GM23338 (cell line): ENCODE measurements at regions not wholly inside any gene's neighbourhood (a gene's known extent, or its start where the extent isn't known, plus 50 kb on each side); places are given as distances from the start of the nearest gene placed in this dataset.

ENCODE experiments used
- ATAC-seq: fragments of 200-7000 bp; cut with Tn5 transposase; 3 replicates; pipeline ENCODE4 v1.9.1; 2020
- DNase-seq: peaks from one replicate; pipeline ENCODE4 v3.0.0-alpha.2; 2015; ENCODE audit warnings: low spot score
- H2AFZ ChIP-seq: fragments of 200-600 bp; sonication (generic); 2 replicates; pipeline ENCODE4 v1.8.0; 2016; ENCODE audit warnings: antibody characterized with exemption, mild to moderate bottlenecking, moderate library complexity
- H3F3A ChIP-seq: fragments of 200-600 bp; sonication (generic); replicated peaks from 2 replicates; pipeline ENCODE4 v1.8.0; 2017; ENCODE audit warnings: antibody characterized with exemption, mixed run types, low read depth
- H3K27ac ChIP-seq: fragments of 200-600 bp; sonication (generic); 2 replicates; pipeline ENCODE4 v1.6.1; 2016; ENCODE audit warnings: low read depth
- H3K27me3 ChIP-seq: fragments of 200-600 bp; sonication (generic); 2 replicates; pipeline ENCODE4 v1.8.0; 2016; ENCODE audit warnings: mild to moderate bottlenecking, mixed run types, moderate library complexity; ENCODE audit not compliant: insufficient read depth
- H3K36me3 ChIP-seq: fragments of 200-600 bp; sonication (generic); 2 replicates; pipeline ENCODE4 v1.8.0; 2016; ENCODE audit warnings: mild to moderate bottlenecking; ENCODE audit not compliant: insufficient read depth
- H3K4me1 ChIP-seq: fragments of 200-600 bp; sonication (generic); 2 replicates; pipeline ENCODE4 v1.8.0; 2016; ENCODE audit warnings: mild to moderate bottlenecking, moderate library complexity; ENCODE audit not compliant: insufficient read depth
- H3K4me2 ChIP-seq: fragments of 200-600 bp; sonication (generic); 2 replicates; pipeline ENCODE4 v1.7.1; 2017; ENCODE audit warnings: mixed run types
- H3K4me3 ChIP-seq: fragments of 200-600 bp; sonication (generic); 2 replicates; pipeline ENCODE4 v1.6.1; 2016; ENCODE audit warnings: mixed run types
- H3K79me2 ChIP-seq: fragments of 200-600 bp; sonication (generic); replicated peaks from 2 replicates; pipeline ENCODE4 v1.8.0; 2017; ENCODE audit warnings: mild to moderate bottlenecking; ENCODE audit not compliant: insufficient read depth
- H3K9me2 ChIP-seq: fragments of 200-600 bp; sonication (generic); 2 replicates; pipeline ENCODE4 v1.8.0; 2017; ENCODE audit not compliant: insufficient read depth
- H4K20me1 ChIP-seq: fragments of 200-600 bp; sonication (generic); replicated peaks from 2 replicates; pipeline ENCODE4 v1.8.0; 2017; ENCODE audit warnings: mild to moderate bottlenecking; ENCODE audit not compliant: insufficient read depth
- H3K27ac Mint-ChIP-seq: 2 replicates; pipeline ENCODE4 v1.8.0; 2020; ENCODE audit warnings: inconsistent platforms, mild to moderate bottlenecking, moderate library complexity, mixed read lengths
- H3K27me3 Mint-ChIP-seq: 3 replicates; pipeline ENCODE4 v1.8.0; 2022; ENCODE audit warnings: low read depth, mild to moderate bottlenecking, moderate library complexity, mixed read lengths, inconsistent platforms; ENCODE audit not compliant: insufficient read depth, poor library complexity
- H3K36me3 Mint-ChIP-seq: 3 replicates; pipeline ENCODE4 v1.8.0; 2021; ENCODE audit warnings: low read depth, mild to moderate bottlenecking, inconsistent platforms, moderate library complexity, mixed read lengths
- H3K4me1 Mint-ChIP-seq: 3 replicates; pipeline ENCODE4 v1.8.0; 2020; ENCODE audit warnings: mild to moderate bottlenecking, inconsistent platforms, mixed read lengths
- H3K4me3 Mint-ChIP-seq: 3 replicates; pipeline ENCODE4 v1.8.0; 2021; ENCODE audit warnings: moderate library complexity, mild to moderate bottlenecking, inconsistent platforms, mixed read lengths
- H3K9me3 Mint-ChIP-seq: 3 replicates; pipeline ENCODE4 v1.8.0; 2020; ENCODE audit warnings: moderate library complexity, mild to moderate bottlenecking, inconsistent platforms, mixed read lengths
- CREB1 ChIP-seq: fragments of 250-450 bp; sonication (Bioruptor Pico); IDR thresholded peaks from 2 replicates; pipeline ENCODE4 v1.5.0; 2020; ENCODE audit warnings: low read depth, mild to moderate bottlenecking, moderate library complexity
- CTCF ChIP-seq, 2 experiments: fragments of 200-600 bp in 1 of 2; sonication (generic) in 1 of 2; conservative IDR thresholded peaks; 2 replicates each; pipeline versions ENCODE4 v1.5.1 to v1.6.1; 2016 to 2017; ENCODE audit warnings: antibody characterized with exemption in 2 of 2, low read depth in 2 of 2, mild to moderate bottlenecking in 2 of 2, moderate library complexity in 1 of 2
- ETS1 ChIP-seq: IDR thresholded peaks from 2 replicates; pipeline ENCODE4 v1.6.1; 2016; ENCODE audit warnings: antibody characterized with exemption
- EZH2 ChIP-seq: fragments of 200-600 bp; sonication (generic); IDR thresholded peaks from one replicate; pipeline ENCODE4 v1.8.0; 2017; ENCODE audit warnings: antibody characterized with exemption, mild to moderate bottlenecking, low read depth; ENCODE audit not compliant: unreplicated experiment
- EZH2phosphoT487 ChIP-seq: fragments of 200-600 bp; sonication (generic); IDR thresholded peaks from one replicate; pipeline ENCODE4 v1.8.1; 2018; ENCODE audit warnings: antibody characterized with exemption; ENCODE audit not compliant: unreplicated experiment
- JUNB ChIP-seq: IDR thresholded peaks from one replicate; pipeline ENCODE4 v1.6.1; 2016; ENCODE audit warnings: antibody characterized with exemption; ENCODE audit not compliant: unreplicated experiment
- NANOG ChIP-seq: IDR thresholded peaks from 2 replicates; pipeline ENCODE4 v1.6.1; 2016; ENCODE audit warnings: antibody characterized with exemption, borderline replicate concordance
- POLR2AphosphoS5 ChIP-seq: IDR thresholded peaks from 2 replicates; pipeline ENCODE4 v1.6.1; 2016; ENCODE audit warnings: antibody characterized with exemption, low read depth
- REST ChIP-seq: IDR thresholded peaks from one replicate; pipeline ENCODE4 v1.6.1; 2018; ENCODE audit warnings: antibody characterized with exemption; ENCODE audit not compliant: unreplicated experiment
- STAT1 ChIP-seq: IDR thresholded peaks from one replicate; pipeline ENCODE4 v1.6.1; 2016; ENCODE audit warnings: antibody characterized with exemption; ENCODE audit not compliant: unreplicated experiment
- ZNF114 ChIP-seq: fragments of 250-450 bp; sonication (Bioruptor Pico); IDR thresholded peaks from 2 replicates; pipeline ENCODE4 v1.5.0; 2020; ENCODE audit warnings: mild to moderate bottlenecking, moderate library complexity
- ZNF331 ChIP-seq: fragments of 250-450 bp; sonication (Bioruptor Pico); IDR thresholded peaks from 2 replicates; pipeline ENCODE4 v1.5.0; 2020; ENCODE audit warnings: low read depth, mild to moderate bottlenecking, moderate library complexity
- ZNF462 ChIP-seq: fragments of 250-450 bp; sonication (Bioruptor Pico); IDR thresholded peaks from 2 replicates; pipeline ENCODE4 v1.5.0; 2020; ENCODE audit warnings: mild to moderate bottlenecking, moderate library complexity

- H3K9me2 ChIP-seq: no peaks in the 10 kb centered on the region
- no peak overlapping the region for H3K27ac ChIP-seq
- Mint-ChIP-seq H3K9me3 (no peaks in the 10 kb centered on the region), H3K27me3 (peaks cover 4% of the 10 kb centered on the region), H3K36me3 (no peaks in the 10 kb centered on the region), H3K4me3 (no peak overlapping the region), H3K27ac (no peak overlapping the region), H3K4me1 (peaks cover 4% of the 10 kb centered on the region)
- ATAC-seq (no peak), DNase-seq (no peak)
- H3K27me3 ChIP-seq: no peaks in the 10 kb centered on the region
- no peaks in the 10 kb centered on the region for H3K4me1 ChIP-seq
- H3F3A ChIP-seq: no peaks in the 10 kb centered on the region
- TF ChIP-seq ZNF331 (no peak), JUNB (no peak), ETS1 (no peak), EZH2phosphoT487 (no peak), ZNF114 (no peak), ZNF462 (CRISPR knock-in tag) (no peak), REST (no peak), CTCF (conservative IDR thresholded peaks at IDR 0.05; ENCODE audit: low read depth in 2 of 2) (no peak), STAT1 (no peak), CREB1 (CRISPR knock-in tag) (no peak), EZH2 (no peak), NANOG (no peak), POLR2AphosphoS5 (no peak)
- H4K20me1 ChIP-seq: no peaks in the 10 kb centered on the region
- no peak overlapping the region for H3K4me3 ChIP-seq
- H3K79me2 ChIP-seq: no peaks in the 10 kb centered on the region
- H3K36me3 ChIP-seq: no peaks in the 10 kb centered on the region
- no peak overlapping the region for H2AFZ ChIP-seq
- no peak overlapping the region for H3K4me2 ChIP-seq
Measured at GRCh38 chr1:25134307-25134706, 98.0 kb downstream of the SYF2 start.
